Suppressor macrophage treated with lipopolysaccharide for 1 hour (primary cell): ENCODE measurements at regions not wholly inside any gene's neighbourhood (a gene's known extent, or its start where the extent isn't known, plus 50 kb on each side); places are given as distances from the start of the nearest gene placed in this dataset.
A peak's percentile ranks its signal among the peaks of the same experiment; 100 is the strongest.
"Not testable (repeated sequence)": the region's sequence is repeated elsewhere in the genome, so short reads cannot be mapped to it uniquely, and the experiment has no call there.

Experiments
- DNase-seq, 3 donors: peaks; one replicate each; pipeline ENCODE4 v3.0.0-alpha.2; 2020 to 2022

- DNase-seq = no peak
Measured at GRCh38 chr1:168827557-168827956, 98.6 kb upstream of the DPT start.

GRCh38 chr1:168829876-168830275 is 100.9 kb upstream of the DPT start:
- DNase-seq = no peak

GRCh38 chr1:168830562-168830961 is 101.6 kb upstream of the DPT start:
- DNase-seq = no peak

- no peak for DNase-seq
Measured at GRCh38 chr1:168832661-168833060, 103.7 kb upstream of the DPT start.

GRCh38 chr1:168833362-168833761 is 104.4 kb upstream of the DPT start:
- peak in 1 of 3 donors; percentile 4 for DNase-seq

GRCh38 chr1:168833801-168834224 is 104.8 kb upstream of the DPT start:
- no peak for DNase-seq

GRCh38 chr1:168834225-168834872 is 105.3 kb upstream of the DPT start:
- peak in 2 of 3 donors; percentile 11 to 29 for DNase-seq

GRCh38 chr1:168835176-168835575 is 106.2 kb upstream of the DPT start:
- peak; percentile 24 to 33 (median 26) for DNase-seq

- no peak for DNase-seq
Measured at GRCh38 chr1:168835791-168836190, 106.8 kb upstream of the DPT start.

GRCh38 chr1:168836469-168836868 is 107.5 kb upstream of the DPT start:
- no peak for DNase-seq

- not testable (repeated sequence) for DNase-seq
Measured at GRCh38 chr1:168837230-168837629, 108.2 kb upstream of the DPT start.

- DNase-seq = no peak
Measured at GRCh38 chr1:168842306-168842705, 113.3 kb upstream of the DPT start.

GRCh38 chr1:168842916-168843315 is 113.9 kb upstream of the DPT start:
- no peak for DNase-seq

GRCh38 chr1:168843401-168843800 is 114.4 kb upstream of the DPT start:
- no peak for DNase-seq

GRCh38 chr1:168843950-168844349 is 114.9 kb upstream of the DPT start:
- DNase-seq = no peak

- DNase-seq = no peak
Measured at GRCh38 chr1:168845140-168845539, 116.1 kb upstream of the DPT start.

- DNase-seq = no peak
Measured at GRCh38 chr1:168848051-168848450, 119.0 kb upstream of the DPT start.

GRCh38 chr1:168861421-168862004 is 132.5 kb upstream of the DPT start:
- DNase-seq = no peak

- DNase-seq = no peak
Measured at GRCh38 chr1:168863772-168864171, 134.8 kb upstream of the DPT start.

GRCh38 chr1:168864266-168864665 is 135.3 kb upstream of the DPT start:
- no peak for DNase-seq

GRCh38 chr1:168865850-168866620 is 137.0 kb upstream of the DPT start:
- no peak for DNase-seq

- no peak for DNase-seq
Measured at GRCh38 chr1:168867941-168868634, 139.1 kb upstream of the DPT start.

- DNase-seq = no peak
Measured at GRCh38 chr1:168871531-168871930, 142.5 kb upstream of the DPT start.

GRCh38 chr1:168875831-168876230 is 146.8 kb upstream of the DPT start:
- DNase-seq = no peak
